HL-60 (cell line): ENCODE measurements at regions not wholly inside any gene's neighbourhood (a gene's known extent, or its start where the extent isn't known, plus 50 kb on each side); places are given as distances from the start of the nearest gene placed in this dataset.
"Not testable (repeated sequence)": the region's sequence is repeated elsewhere in the genome, so short reads cannot be mapped to it uniquely, and the experiment has no call there.

Experiments used
- DNase-seq, 2 experiments: peaks; one replicate each; pipeline ENCODE4 v3.0.0-alpha.2; 2010 to 2020; ENCODE audit warnings: low read depth in 1 of 2, low spot score in 1 of 2
- H3K27ac ChIP-seq: fragments of 250-450 bp; sonication (Bioruptor Pico); replicated peaks from 2 replicates; pipeline ENCODE4 v1.5.1; 2020; ENCODE audit warnings: mild to moderate bottlenecking, moderate library complexity
- H3K27me3 ChIP-seq: fragments of 250-450 bp; sonication (Bioruptor Pico); 2 replicates; pipeline ENCODE4 v1.5.1; 2021; ENCODE audit warnings: mild to moderate bottlenecking, moderate library complexity; ENCODE audit not compliant: insufficient read depth, poor library complexity, severe bottlenecking
- H3K4me3 ChIP-seq: replicated peaks from 2 replicates; pipeline ENCODE4 v1.5.1; 2011; ENCODE audit warnings: mild to moderate bottlenecking, control low read depth, low read length; ENCODE audit not compliant: insufficient read depth
- CTCF ChIP-seq: IDR thresholded peaks from one replicate; pipeline ENCODE4 v1.5.1; 2011; ENCODE audit warnings: low read length, control low read depth, inconsistent platforms; ENCODE audit not compliant: insufficient read depth
- GABPA ChIP-seq: IDR thresholded peaks from 2 replicates; pipeline ENCODE4 v1.6.1; 2012; ENCODE audit warnings: low read depth
- POLR2AphosphoS5 ChIP-seq: IDR thresholded peaks from 2 replicates; pipeline ENCODE4 v1.6.1; 2012; ENCODE audit warnings: low read depth
- REST ChIP-seq: IDR thresholded peaks from 2 replicates; pipeline ENCODE4 v1.6.1; 2012; ENCODE audit warnings: low read depth; ENCODE audit not compliant: insufficient replicate concordance
- SPI1 ChIP-seq: IDR thresholded peaks from 2 replicates; pipeline ENCODE4 v1.6.1; 2012; ENCODE audit warnings: low read depth, mild to moderate bottlenecking, borderline replicate concordance

- DNase-seq: peak; percentile 23 to 25
Measured at GRCh38 chr1:100597061-100597741, 59.3 kb downstream of the GPR88 start.

GRCh38 chr1:100597784-100598183 lies 59.8 kb downstream of the GPR88 start:
- Histone ChIP-seq H3K27ac (no peak overlapping the region), H3K4me3 (no peak overlapping the region), H3K27me3 (no peaks in the 10 kb centered on the region)
- DNase-seq: no peak
- TF ChIP-seq REST (no peak), CTCF (no peak), SPI1 (no peak), GABPA (no peak), POLR2AphosphoS5 (no peak)

More at GRCh38 chr1:100597061-100597741, 59.3 kb downstream of the GPR88 start:
- TF ChIP-seq REST: no peak
- peak; percentile 96 for TF ChIP-seq SPI1
- TF ChIP-seq CTCF: no peak
- no peak for TF ChIP-seq GABPA
- no peak for TF ChIP-seq POLR2AphosphoS5
- Histone ChIP-seq H3K4me3 (no peak overlapping the region), H3K27ac (peak overlapping the region; percentile 43; the same call in 1 of the 2 replicates), H3K27me3 (no peaks in the 10 kb centered on the region)

GRCh38 chr1:100600377-100600776 lies 62.4 kb downstream of the GPR88 start:
- H3K27me3 ChIP-seq, DNase-seq, H3K4me3 ChIP-seq, H3K27ac ChIP-seq: not testable (repeated sequence)

GRCh38 chr1:100602028-100602427 lies 64.1 kb downstream of the GPR88 start:
- not testable (repeated sequence) for H3K27me3 ChIP-seq, H3K27ac ChIP-seq, H3K4me3 ChIP-seq, DNase-seq

- no peak overlapping the region for H3K4me3 ChIP-seq
- H3K27ac ChIP-seq: no peak overlapping the region
- H3K27me3 ChIP-seq: no peaks in the 10 kb centered on the region
- no peak for TF ChIP-seq GABPA
- TF ChIP-seq REST: no peak
- no peak for TF ChIP-seq SPI1
- TF ChIP-seq POLR2AphosphoS5: no peak
- no peak for TF ChIP-seq CTCF
- DNase-seq: no peak
Measured at GRCh38 chr1:100604372-100604771, 66.4 kb downstream of the GPR88 start.
